H9 (cell line): ENCODE measurements at regions not wholly inside any gene's neighbourhood (a gene's known extent, or its start where the extent isn't known, plus 50 kb on each side); places are given as distances from the start of the nearest gene placed in this dataset.

Source experiments
- DNase-seq: peaks from one replicate; pipeline ENCODE4 v3.0.0-alpha.2; 2017
- H2AFZ ChIP-seq: one replicate; pipeline ENCODE4 v1.6.1; 2013; ENCODE audit warnings: mild to moderate bottlenecking, low read length, control low read depth, moderate library complexity
- H2AK5ac ChIP-seq: 2 replicates; pipeline ENCODE4 v1.6.1; 2013; ENCODE audit warnings: low read length, control low read depth, mixed read lengths; ENCODE audit not compliant: insufficient read length
- H2BK120ac ChIP-seq: one replicate; pipeline ENCODE4 v1.6.1; 2013; ENCODE audit warnings: low read depth, mild to moderate bottlenecking, low read length, control low read depth, inconsistent platforms; ENCODE audit not compliant: poor library complexity, severe bottlenecking
- H2BK12ac ChIP-seq: 2 replicates; pipeline ENCODE4 v1.6.1; 2013; ENCODE audit warnings: low read length, control low read depth, mixed read lengths, low read depth; ENCODE audit not compliant: insufficient read length
- H2BK15ac ChIP-seq: 2 replicates; pipeline ENCODE4 v1.6.1; 2013; ENCODE audit warnings: low read depth, low read length, control low read depth
- H2BK20ac ChIP-seq: one replicate; pipeline ENCODE4 v1.6.1; 2013; ENCODE audit warnings: low read depth, mild to moderate bottlenecking, low read length, control low read depth, inconsistent platforms; ENCODE audit not compliant: poor library complexity, severe bottlenecking
- H2BK5ac ChIP-seq: 2 replicates; pipeline ENCODE4 v1.6.1; 2013; ENCODE audit warnings: low read length, control low read depth, mixed read lengths; ENCODE audit not compliant: insufficient read length
- H3K14ac ChIP-seq: 2 replicates; pipeline ENCODE4 v1.6.1; 2013; ENCODE audit warnings: low read length, control low read depth; ENCODE audit not compliant: insufficient read depth
- H3K18ac ChIP-seq: 2 replicates; pipeline ENCODE4 v1.6.1; 2013; ENCODE audit warnings: low read depth, mild to moderate bottlenecking, mixed read lengths, low read length, control low read depth; ENCODE audit not compliant: insufficient read length
- H3K23ac ChIP-seq: 2 replicates; pipeline ENCODE4 v1.6.1; 2013; ENCODE audit warnings: low read length, control low read depth, mixed read lengths, low read depth; ENCODE audit not compliant: insufficient read length
- H3K23me2 ChIP-seq: 2 replicates; pipeline ENCODE4 v1.6.1; 2013; ENCODE audit warnings: low read depth, mild to moderate bottlenecking, mixed read lengths, low read length, control low read depth; ENCODE audit not compliant: insufficient read length, poor library complexity, severe bottlenecking
- H3K27ac ChIP-seq: 2 replicates; pipeline ENCODE4 v1.5.1; 2013; ENCODE audit warnings: low read length, control low read depth, mixed read lengths, low read depth; ENCODE audit not compliant: insufficient read length
- H3K27me3 ChIP-seq: 2 replicates; pipeline ENCODE4 v1.6.1; 2013; ENCODE audit warnings: low read length, control low read depth, inconsistent platforms; ENCODE audit not compliant: insufficient read depth
- H3K4ac ChIP-seq: 2 replicates; pipeline ENCODE4 v1.6.1; 2013; ENCODE audit warnings: low read depth, mild to moderate bottlenecking, control low read depth, inconsistent platforms, low read length, moderate library complexity
- H3K4me1 ChIP-seq: 2 replicates; pipeline ENCODE4 v1.6.1; 2013; ENCODE audit warnings: low read length, control low read depth, inconsistent platforms; ENCODE audit not compliant: insufficient read depth
- H3K4me2 ChIP-seq: 2 replicates; pipeline ENCODE4 v1.6.1; 2013; ENCODE audit warnings: low read length, control low read depth, mixed read lengths; ENCODE audit not compliant: insufficient read length, insufficient read depth
- H3K56ac ChIP-seq: 2 replicates; pipeline ENCODE4 v1.6.1; 2013; ENCODE audit warnings: low read depth, mild to moderate bottlenecking, mixed read lengths, low read length, control low read depth; ENCODE audit not compliant: insufficient read length
- H3K79me1 ChIP-seq: 2 replicates; pipeline ENCODE4 v1.6.1; 2013; ENCODE audit warnings: low read depth, mild to moderate bottlenecking, moderate library complexity, low read length, control low read depth, inconsistent platforms; ENCODE audit not compliant: insufficient read depth, poor library complexity, severe bottlenecking
- H3K79me2 ChIP-seq: 2 replicates; pipeline ENCODE4 v1.6.1; 2013; ENCODE audit warnings: low read length, control low read depth, inconsistent platforms; ENCODE audit not compliant: insufficient read depth
- H3K9ac ChIP-seq: 2 replicates; pipeline ENCODE4 v1.6.1; 2013; ENCODE audit warnings: low read length, control low read depth, mixed read lengths; ENCODE audit not compliant: insufficient read length; ENCODE audit errors: extremely low read depth
- H3K9me3 ChIP-seq: one replicate; pipeline ENCODE4 v1.6.1; 2013; ENCODE audit warnings: low read depth, low read length, inconsistent platforms; ENCODE audit not compliant: control insufficient read depth
- H3T11ph ChIP-seq: one replicate; pipeline ENCODE4 v1.6.1; 2013; ENCODE audit warnings: mild to moderate bottlenecking, low read length, control low read depth, inconsistent platforms
- H4K20me1 ChIP-seq: one replicate; pipeline ENCODE4 v1.6.1; 2013; ENCODE audit not compliant: control insufficient read depth, insufficient read length, insufficient read depth
- H4K5ac ChIP-seq: 2 replicates; pipeline ENCODE4 v1.6.1; 2013; ENCODE audit warnings: low read depth, mild to moderate bottlenecking, mixed read lengths, low read length, control low read depth; ENCODE audit not compliant: insufficient read length
- H4K8ac ChIP-seq: replicated peaks from 2 replicates; pipeline ENCODE4 v1.6.1; 2013; ENCODE audit warnings: low read length, control low read depth, mixed read lengths, low read depth; ENCODE audit not compliant: insufficient read length
- H4K91ac ChIP-seq: 2 replicates; pipeline ENCODE4 v1.6.1; 2013; ENCODE audit warnings: low read depth, mild to moderate bottlenecking, moderate library complexity, mixed read lengths, low read length, control low read depth; ENCODE audit not compliant: insufficient read length
- H3K27ac Mint-ChIP-seq, 3 experiments: 2 replicates in 2 of 3; 3 replicates in 1 of 3; pipeline ENCODE4 v1.8.0; 2020 to 2021; ENCODE audit warnings: mixed read lengths in 3 of 3, mild to moderate bottlenecking in 1 of 3, moderate library complexity in 1 of 3
- H3K27me3 Mint-ChIP-seq: 2 replicates; pipeline ENCODE4 v1.8.0; 2021; ENCODE audit warnings: low read depth, mild to moderate bottlenecking, moderate library complexity, mixed read lengths
- H3K36me3 Mint-ChIP-seq, 3 experiments: 2 replicates in 2 of 3; 3 replicates in 1 of 3; pipeline ENCODE4 v1.8.0; 2020 to 2021; ENCODE audit warnings: low read depth in 3 of 3, mixed read lengths in 3 of 3; ENCODE audit not compliant: insufficient read depth in 1 of 3
- H3K4me1 Mint-ChIP-seq, 2 experiments: 2 replicates each; pipeline ENCODE4 v1.8.0; 2020; ENCODE audit warnings: mixed read lengths in 2 of 2
- H3K4me3 Mint-ChIP-seq, 2 experiments: 2 replicates in 1 of 2; 3 replicates in 1 of 2; pipeline ENCODE4 v1.8.0; 2020 to 2021; ENCODE audit warnings: mild to moderate bottlenecking in 2 of 2, mixed read lengths in 2 of 2, moderate library complexity in 1 of 2
- H3K9me3 Mint-ChIP-seq, 2 experiments: 2 replicates in 1 of 2; 3 replicates in 1 of 2; pipeline ENCODE4 v1.8.0; 2020; ENCODE audit warnings: mild to moderate bottlenecking in 2 of 2, mixed read lengths in 2 of 2, moderate library complexity in 1 of 2
- CTCF ChIP-seq: fragments of 200-600 bp; sonication (generic); conservative IDR thresholded peaks from 3 replicates; pipeline ENCODE4 v1.8.0; 2021; ENCODE audit warnings: antibody characterized with exemption, mild to moderate bottlenecking
- WGBS: extraction: QIAGEN DNeasy Blood & Tissue Kit; methylation state at CpG from one replicate; pipeline ENCODE4 v1.1.7; 2013; ENCODE audit warnings: missing lambda C conversion rate, low lambda C conversion rate, mixed read lengths; ENCODE audit not compliant: insufficient read length; ENCODE audit errors: extremely low coverage; 5-methylcytosine and 5-hydroxymethylcytosine counted together

GRCh38 chr11:127590314-127590713, 589.7 kb upstream of the KIRREL3 start:
- no peaks in the 10 kb centered on the region for H3K4me1 Mint-ChIP-seq
- H3K9me3 ChIP-seq = no peaks in the 10 kb centered on the region

More at GRCh38 chr11:127590314-127590713, 589.7 kb upstream of the KIRREL3 start:
- Histone ChIP-seq H2BK20ac (no peak overlapping the region), H3K4ac (no peak overlapping the region), H2BK120ac (no peak overlapping the region), H2AFZ (no peak overlapping the region), H3K27ac (no peak overlapping the region), H2AK5ac (no peak overlapping the region), H3K79me1 (no peaks in the 10 kb centered on the region), H4K91ac (no peak overlapping the region), H3K79me2 (no peaks in the 10 kb centered on the region), H3T11ph (no peak overlapping the region), H3K56ac (no peak overlapping the region), H4K20me1 (no peaks in the 10 kb centered on the region), H3K18ac (no peak overlapping the region), H3K23me2 (no peaks in the 10 kb centered on the region), H3K4me2 (no peak overlapping the region), H3K4me1 (no peaks in the 10 kb centered on the region), H3K23ac (no peak overlapping the region), H3K9ac (no peak overlapping the region), H4K5ac (no peak overlapping the region), H2BK15ac (no peak overlapping the region), H3K14ac (no peak overlapping the region), H2BK12ac (no peak overlapping the region), H4K8ac (no peak overlapping the region), H3K27me3 (no peaks in the 10 kb centered on the region), H2BK5ac (no peak overlapping the region)
- Mint-ChIP-seq H3K36me3 (no peaks in the 10 kb centered on the region), H3K27me3 (no peaks in the 10 kb centered on the region), H3K27ac (no peak overlapping the region), H3K9me3 (no peaks in the 10 kb centered on the region), H3K4me3 (no peak overlapping the region)
- WGBS = 100% methylated on average over 1 of the region's 1 CpG
- no peak for TF ChIP-seq CTCF
- DNase-seq = no peak
